C4-2B (cell line): ENCODE measurements at regions not wholly inside any gene's neighbourhood (a gene's known extent, or its start where the extent isn't known, plus 50 kb on each side); places are given as distances from the start of the nearest gene placed in this dataset.
"Not testable (repeated sequence)": the region's sequence is repeated elsewhere in the genome, so short reads cannot be mapped to it uniquely, and the experiment has no call there.

ENCODE experiments used
- H3K27ac ChIP-seq: fragments of 450-650 bp; 2 replicates; pipeline ENCODE4 v1.5.1; 2017
- CTCF ChIP-seq: fragments of 450-650 bp; conservative IDR thresholded peaks from 2 replicates; pipeline ENCODE4 v1.5.1; 2017; ENCODE audit warnings: mild to moderate bottlenecking
- ZFX ChIP-seq: fragments of 450-650 bp; IDR thresholded peaks from 2 replicates; pipeline ENCODE4 v1.6.1; 2017

- TF ChIP-seq CTCF = no peak
- TF ChIP-seq ZFX = no peak
- H3K27ac ChIP-seq = no peak overlapping the region
Observed at GRCh38 chr5:108484035-108484434, 102.1 kb upstream of the FBXL17 start.

- TF ChIP-seq ZFX (no peak), CTCF (peak; percentile 78)
- no peak overlapping the region for H3K27ac ChIP-seq
Observed at GRCh38 chr5:108481355-108481931, 99.5 kb upstream of the FBXL17 start.

- no peak for TF ChIP-seq ZFX
- no peak for TF ChIP-seq CTCF
- H3K27ac ChIP-seq = no peak overlapping the region
Observed at GRCh38 chr5:108472237-108472636, 90.3 kb upstream of the FBXL17 start.

- TF ChIP-seq ZFX (no peak), CTCF (no peak)
- no peak overlapping the region for H3K27ac ChIP-seq
Observed at GRCh38 chr5:108467563-108467962, 85.7 kb upstream of the FBXL17 start.

GRCh38 chr5:108461628-108462367, 79.9 kb upstream of the FBXL17 start:
- no peak overlapping the region for H3K27ac ChIP-seq
- TF ChIP-seq CTCF (no peak), ZFX (no peak)

GRCh38 chr5:108459769-108460168, 77.9 kb upstream of the FBXL17 start:
- no peak for TF ChIP-seq CTCF
- TF ChIP-seq ZFX = no peak
- H3K27ac ChIP-seq = no peak overlapping the region

- no peak overlapping the region for H3K27ac ChIP-seq
- TF ChIP-seq CTCF (peak; percentile 44), ZFX (no peak)
Observed at GRCh38 chr5:108451269-108451668, 69.4 kb upstream of the FBXL17 start.

GRCh38 chr5:108444130-108444529, 62.2 kb upstream of the FBXL17 start:
- not testable (repeated sequence) for H3K27ac ChIP-seq

GRCh38 chr5:108442063-108442651, 60.3 kb upstream of the FBXL17 start:
- H3K27ac ChIP-seq = not testable (repeated sequence)
